Omental fat pad (tissue), 3 donors: ENCODE measurements at regions not wholly inside any gene's neighbourhood (a gene's known extent, or its start where the extent isn't known, plus 50 kb on each side); places are given as distances from the start of the nearest gene placed in this dataset.

ENCODE experiments used
- ATAC-seq: fragments of 150-250 bp; one replicate; pipeline ENCODE4 v1.9.1; 2016; ENCODE audit warnings: mild to moderate bottlenecking, moderate library complexity; ENCODE audit not compliant: low FRiP score
- DNase-seq: peaks from one replicate; pipeline ENCODE4 v3.0.0-alpha.2; 2019; ENCODE audit warnings: low spot score
- CTCF ChIP-seq, 3 donors: fragments of 450-650 bp; IDR thresholded peaks; one replicate each; pipeline ENCODE4 v1.5.1; 2016 to 2017; ENCODE audit warnings: antibody characterized with exemption in 3 of 3, mild to moderate bottlenecking in 3 of 3, moderate library complexity in 2 of 3

GRCh38 chr10:108363576-108363975 lies 1199.1 kb upstream of the SORCS1 start:
- no peak for TF ChIP-seq CTCF (IDR thresholded peaks at IDR 0.05)
- DNase-seq: no peak
- ATAC-seq: no peak

DNA sequence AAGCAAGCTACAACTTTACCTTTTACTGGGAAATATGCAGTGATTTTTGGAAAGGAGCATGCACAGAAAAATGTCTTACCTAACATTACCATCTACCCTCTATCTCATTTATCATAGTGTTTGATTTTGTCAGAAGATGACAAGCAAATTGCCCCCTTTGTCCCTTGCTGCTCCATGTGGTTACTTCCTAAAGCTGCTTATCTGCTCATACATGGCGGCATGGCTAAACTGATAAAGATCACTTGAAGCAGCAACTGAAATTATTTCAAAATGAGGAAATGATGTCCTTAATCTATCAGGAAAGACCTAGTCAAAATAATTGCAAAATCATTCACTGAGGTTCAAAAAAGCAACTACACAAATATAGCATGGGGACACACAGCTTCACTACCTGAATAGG lies 1198.5 kb upstream of the SORCS1 start:
- ATAC-seq (no peak), DNase-seq (no peak)
- no peak for TF ChIP-seq CTCF (IDR thresholded peaks at IDR 0.05)

GRCh38 chr10:108362296-108362695 lies 1197.8 kb upstream of the SORCS1 start:
- ATAC-seq (no peak), DNase-seq (no peak)
- TF ChIP-seq CTCF (IDR thresholded peaks at IDR 0.05): no peak

- DNase-seq (no peak), ATAC-seq (no peak)
- TF ChIP-seq CTCF (IDR thresholded peaks at IDR 0.05): no peak
Measured at GRCh38 chr10:108360187-108360586, 1195.7 kb upstream of the SORCS1 start.

- ATAC-seq (peak; percentile 99), DNase-seq (no peak)
- TF ChIP-seq CTCF (IDR thresholded peaks at IDR 0.05): no peak
Measured at GRCh38 chr10:108358912-108359311, 1194.4 kb upstream of the SORCS1 start.

DNA sequence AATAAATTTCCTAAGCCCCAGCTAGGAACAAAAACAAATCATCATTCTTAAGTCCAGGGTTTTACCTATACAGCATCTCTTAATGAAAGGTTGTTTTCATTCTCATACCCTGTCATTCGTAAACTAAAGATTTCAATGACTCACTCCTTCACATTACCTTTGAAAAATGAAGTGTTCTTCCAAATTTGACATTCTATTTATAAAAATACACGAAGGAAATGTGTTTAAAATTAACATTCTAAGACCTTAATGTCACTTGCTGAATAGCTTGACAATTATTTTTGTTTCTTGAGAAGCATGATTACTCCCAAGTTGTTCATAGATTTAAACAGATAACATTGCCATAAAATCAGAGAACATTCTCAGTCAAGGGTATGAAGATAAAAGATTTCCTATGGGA lies 1188.3 kb upstream of the SORCS1 start:
- DNase-seq (no peak), ATAC-seq (no peak)
- TF ChIP-seq CTCF (IDR thresholded peaks at IDR 0.05): no peak

DNA sequence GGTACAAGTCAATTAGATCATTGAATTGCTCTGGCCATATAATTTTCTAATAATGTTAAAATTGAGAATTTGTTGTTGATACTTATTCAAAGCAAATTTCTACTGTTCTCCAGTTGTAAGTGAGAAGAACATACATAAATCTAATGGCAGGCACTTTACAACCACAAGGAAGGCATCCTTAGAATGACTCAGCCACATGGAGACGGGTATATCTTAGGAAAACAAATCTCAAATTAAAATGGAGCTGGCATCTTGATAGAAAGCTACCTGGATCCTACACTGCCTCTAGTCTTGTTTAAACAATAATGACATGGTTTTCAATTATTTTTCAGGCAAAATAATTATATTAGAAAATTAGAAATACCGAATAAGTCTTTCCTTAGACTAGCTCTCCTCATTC lies 1183.7 kb upstream of the SORCS1 start:
- ATAC-seq: no peak
- TF ChIP-seq CTCF (IDR thresholded peaks at IDR 0.05): no peak
- DNase-seq: no peak
